H1 (cell line): ENCODE measurements at regions not wholly inside any gene's neighbourhood (a gene's known extent, or its start where the extent isn't known, plus 50 kb on each side); places are given as distances from the start of the nearest gene placed in this dataset.

Experiments used
- ATF2 ChIP-seq: IDR thresholded peaks from 2 replicates; pipeline ENCODE4 v1.6.1; 2012; ENCODE audit warnings: low read length, inconsistent platforms
- GTF2F1 ChIP-seq: IDR thresholded peaks from 2 replicates; pipeline ENCODE4 v1.6.1; 2012; ENCODE audit warnings: low read depth, low read length, improper control_type of control experiment, borderline replicate concordance

- TF ChIP-seq ATF2 (no peak), GTF2F1 (no peak)
Observed at GRCh38 chr2:12170121-12170520, 423.7 kb downstream of the LPIN1 start (continued).
